Keratinocyte (primary cell): ENCODE measurements at regions not wholly inside any gene's neighbourhood (a gene's known extent, or its start where the extent isn't known, plus 50 kb on each side); places are given as distances from the start of the nearest gene placed in this dataset.

Experiments
- CTCF ChIP-seq, 3 experiments: IDR thresholded peaks in 1 of 3; conservative IDR thresholded peaks in 1 of 3; optimal IDR thresholded peaks in 1 of 3; 2 replicates in 2 of 3; 3 replicates in 1 of 3; pipeline versions ENCODE3 to v1.5.1; 2011; ENCODE audit warnings: low read length in 3 of 3, mild to moderate bottlenecking in 3 of 3, moderate library complexity in 2 of 3, control low read depth in 1 of 3, inconsistent platforms in 1 of 3; ENCODE audit not compliant: insufficient read depth in 2 of 3; ENCODE audit errors: extremely low read depth in 1 of 3
- EZH2 ChIP-seq: IDR thresholded peaks from one replicate; pipeline ENCODE4 v1.6.1; 2012; ENCODE audit warnings: inconsistent platforms, mild to moderate bottlenecking, low read length, moderate library complexity

- no peak for TF ChIP-seq CTCF (optimal IDR thresholded peaks at IDR 0.05 in 1 of 3, IDR thresholded peaks at IDR 0.05 in 1 of 3, conservative IDR thresholded peaks at IDR 0.05 in 1 of 3; ENCODE audit: extremely low read depth in 1 of 3, insufficient read depth in 2 of 3, low read length in 3 of 3)
- TF ChIP-seq EZH2: no peak
Observed at GRCh38 chr1:90175490-90176167, 180.7 kb downstream of the ZNF326 start.
